ENCODE measurements at regions not wholly inside any gene's neighbourhood (a gene's known extent, or its start where the extent isn't known, plus 50 kb on each side); places are given as distances from the start of the nearest gene placed in this dataset.
A peak's percentile ranks its signal among the peaks of the same experiment; 100 is the strongest.
"Not testable (repeated sequence)": the region's sequence is repeated elsewhere in the genome, so short reads cannot be mapped to it uniquely, and the experiment has no call there.

GRCh38 chr12:116327992-116328391 is 50.5 kb upstream of the MED13L start:
- DNase-seq, result not testable (repeated sequence)

GRCh38 chr12:116331876-116332275 is 54.4 kb upstream of the MED13L start:
- no peak for DNase-seq

GRCh38 chr12:116332705-116333380 is 55.4 kb upstream of the MED13L start:
- DNase-seq, result no peak

- no peak for DNase-seq
These were observed 55.9 kb upstream of the MED13L start for GRCh38 chr12:116333402-116333801.

DNA sequence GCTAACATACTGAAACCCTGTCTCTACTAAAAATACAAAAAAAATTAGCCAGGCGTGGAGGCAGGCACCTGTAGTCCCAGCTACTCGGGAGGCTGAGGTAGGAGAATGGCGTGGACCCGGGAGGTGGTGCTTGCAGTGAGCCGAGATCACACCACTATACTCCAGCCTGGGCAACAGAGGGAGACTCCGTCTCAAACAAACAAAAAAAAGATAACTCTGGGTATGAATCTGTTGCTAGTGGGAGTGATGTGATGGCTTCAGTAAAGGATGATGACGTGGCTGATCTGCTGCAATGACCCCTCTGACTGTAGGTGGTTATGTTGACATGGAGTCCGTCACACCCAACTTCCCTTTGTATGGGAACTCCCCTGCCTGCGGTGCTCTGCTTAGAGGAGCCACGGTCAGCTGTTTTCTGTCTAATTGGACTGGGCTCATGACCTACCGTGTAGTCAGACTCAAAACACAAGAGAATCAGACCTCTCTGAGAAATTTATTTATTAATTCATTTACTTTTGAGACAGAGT is 59.1 kb upstream of the MED13L start:
- no peak for DNase-seq

DNA sequence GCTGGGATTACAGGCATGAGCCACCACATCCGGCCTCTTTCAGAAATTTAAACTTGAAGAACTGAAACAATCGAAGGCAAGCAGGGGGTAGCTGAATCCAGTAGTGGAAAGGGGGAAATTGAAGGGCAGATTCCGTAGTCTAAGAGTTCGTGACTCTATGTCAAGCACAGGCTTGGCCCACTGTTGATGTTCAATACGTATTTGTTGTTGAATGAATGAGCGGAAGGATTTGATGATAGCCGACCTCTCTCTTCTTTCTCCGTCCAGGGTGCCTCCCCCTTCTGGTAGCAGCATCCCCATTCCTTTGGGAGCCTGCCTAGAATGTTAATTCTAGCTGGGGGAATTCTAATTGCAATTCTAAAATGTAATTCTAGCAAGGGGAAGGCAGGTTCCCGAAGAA is 59.8 kb upstream of the MED13L start:
- DNase-seq, result no peak

DNA sequence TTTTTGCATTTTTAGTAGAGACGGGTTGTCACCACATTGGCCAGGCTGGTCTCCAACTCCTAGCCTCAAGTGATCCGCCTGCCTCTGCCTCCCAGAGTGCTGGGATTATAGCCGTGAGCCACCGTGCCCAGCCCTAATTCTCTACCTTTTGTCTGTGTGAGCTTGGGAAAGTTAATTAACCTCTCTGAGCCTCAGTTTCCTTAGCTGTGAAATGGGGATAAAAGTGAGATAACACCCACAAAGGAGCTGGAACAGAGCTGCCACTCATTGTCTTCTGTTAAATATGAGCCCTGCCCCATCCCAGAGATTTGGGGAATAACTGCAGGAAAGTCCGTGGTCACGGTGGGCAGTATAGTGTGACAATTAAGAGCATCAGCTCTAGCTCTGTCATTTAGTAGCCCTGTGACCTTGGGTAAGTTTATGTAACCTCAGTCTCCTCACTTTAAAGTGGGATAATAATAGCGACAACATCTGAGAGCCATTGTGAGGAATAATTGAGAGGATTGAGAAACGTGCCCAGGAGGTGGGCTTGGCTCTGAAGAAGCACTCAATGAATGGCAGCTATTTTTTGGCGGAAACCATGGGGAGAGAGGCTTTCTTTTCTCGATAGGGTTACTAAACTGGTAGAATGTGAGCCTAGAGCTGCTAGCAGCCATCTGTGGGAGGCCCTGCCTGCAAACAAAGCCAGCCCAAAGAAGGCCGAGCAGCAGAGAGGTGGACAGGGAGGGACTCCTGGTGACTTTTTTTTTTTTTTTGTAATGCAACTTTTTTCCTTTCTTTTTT is 60.8 kb upstream of the MED13L start:
- DNase-seq, result no peak

DNA sequence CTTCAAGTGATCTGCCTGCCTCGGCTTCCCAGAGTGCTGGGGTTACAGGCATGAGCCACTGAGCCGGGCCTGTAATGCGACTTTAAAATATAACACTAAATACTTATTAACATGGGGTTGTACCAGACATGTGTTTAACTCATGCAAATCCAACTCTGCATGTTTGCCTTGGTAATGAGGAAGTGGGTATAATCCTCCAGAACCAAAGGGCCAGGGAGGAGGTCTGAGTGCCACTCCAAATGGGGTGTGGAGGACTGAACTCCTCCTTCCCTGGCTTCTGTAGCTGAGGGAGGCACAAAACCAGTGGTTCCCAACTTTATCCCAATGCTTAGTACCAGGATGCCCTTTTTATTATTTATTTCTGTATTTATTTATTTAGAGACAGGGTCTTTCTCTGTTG is 61.6 kb upstream of the MED13L start:
- no peak for DNase-seq

DNA sequence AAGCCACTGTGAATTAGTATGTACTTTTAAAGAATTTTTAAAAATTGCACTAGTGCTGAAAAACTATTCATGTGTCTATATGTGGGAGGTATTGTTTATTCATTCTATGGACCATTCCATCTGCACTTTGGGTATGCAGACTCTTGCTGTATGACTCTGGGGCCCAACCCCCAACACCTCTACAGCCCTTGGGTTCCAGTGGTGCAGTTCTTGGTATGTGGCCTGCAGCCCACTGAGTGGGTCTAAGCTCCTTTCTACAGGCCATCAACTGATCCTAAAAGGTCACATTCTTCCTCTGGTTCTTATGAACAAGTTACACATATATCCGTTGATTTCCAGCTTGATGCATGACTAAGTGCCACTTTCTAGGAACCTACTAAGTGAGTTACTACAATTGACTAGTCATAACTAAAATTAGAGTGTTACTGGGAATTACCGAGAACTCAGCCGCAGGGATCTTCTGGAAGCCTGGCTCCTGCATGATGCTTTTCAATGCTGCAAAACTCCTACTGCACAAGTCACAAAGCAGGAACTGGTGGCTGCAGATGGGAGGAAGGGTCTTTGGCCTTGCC is 62.4 kb upstream of the MED13L start:
- DNase-seq, result no peak

DNA sequence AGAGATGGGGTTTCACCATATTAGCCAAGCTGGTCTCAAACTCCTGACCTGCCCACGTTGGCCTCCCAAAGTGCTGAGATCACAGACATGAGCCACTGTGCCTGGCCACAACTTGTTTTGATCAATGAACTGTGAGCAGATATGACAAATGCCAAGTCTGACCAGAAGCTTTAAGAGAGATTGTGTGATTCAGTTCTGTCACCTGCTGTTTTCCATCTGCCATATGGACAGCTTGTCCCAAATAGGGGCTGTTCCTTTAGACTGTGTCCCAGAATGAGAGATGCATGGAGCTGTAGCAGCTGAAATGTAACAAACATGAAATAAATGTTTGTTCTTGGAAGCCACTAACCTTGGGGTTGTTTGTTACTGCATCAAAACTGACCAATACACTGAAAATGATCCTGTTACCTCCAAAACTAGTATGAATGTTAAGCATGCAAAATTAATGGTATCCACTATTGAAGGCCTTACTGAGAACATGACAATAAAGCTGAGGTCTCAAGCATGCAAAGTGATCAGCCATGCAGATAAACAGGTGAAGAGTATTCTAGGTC is 65.9 kb upstream of the MED13L start:
- DNase-seq, result no peak

- no peak for DNase-seq
These were observed 68.7 kb upstream of the MED13L start for GRCh38 chr12:116346222-116346621.

DNA sequence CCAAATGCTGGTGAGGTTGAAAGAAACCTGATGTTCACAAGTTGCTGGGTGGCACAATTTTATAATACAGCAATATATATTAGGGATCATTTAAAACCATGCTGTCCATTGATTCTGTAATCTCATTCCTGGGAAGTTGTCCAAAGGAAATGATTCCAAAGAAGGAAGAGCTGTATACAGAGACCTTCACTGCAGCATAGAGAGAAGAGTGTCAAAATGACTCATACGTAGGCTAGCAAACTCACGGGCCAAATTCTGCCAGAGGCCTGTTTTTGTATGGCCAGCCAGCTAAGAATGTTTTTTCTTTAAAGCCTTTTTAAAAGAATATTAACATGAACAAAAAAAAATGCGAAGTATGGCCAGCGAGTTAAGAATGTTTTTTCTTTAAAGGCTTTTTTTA is 69.2 kb upstream of the MED13L start:
- no peak for DNase-seq

- DNase-seq, result no peak
These were observed 69.8 kb upstream of the MED13L start for GRCh38 chr12:116347265-116347664.

DNA sequence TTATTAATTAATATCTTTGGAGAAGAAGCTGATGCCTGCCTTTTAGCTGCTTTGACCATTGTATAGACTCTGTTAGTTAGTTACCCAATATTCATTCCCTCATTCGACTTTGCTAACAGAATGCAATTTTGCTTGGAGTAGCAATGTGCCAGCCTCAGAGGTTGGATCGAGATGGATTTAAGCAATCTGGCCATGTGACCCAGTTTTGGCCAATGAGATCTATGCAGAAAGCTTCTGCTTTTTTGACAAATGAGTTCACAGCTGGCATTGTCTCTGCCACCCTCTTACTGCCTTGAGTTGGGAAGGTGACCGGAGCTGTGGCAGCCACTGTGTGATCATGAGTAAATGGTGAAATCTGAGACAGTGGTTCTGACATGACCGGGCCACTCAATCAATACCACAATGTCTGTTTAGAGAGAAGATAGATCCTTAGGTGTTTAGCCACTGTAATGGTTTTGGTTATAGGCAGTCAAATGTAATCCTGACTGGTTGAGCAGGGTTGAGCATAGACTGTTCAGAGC is 74.9 kb upstream of the MED13L start:
- DNase-seq, result no peak

GRCh38 chr12:116353958-116354357 is 76.5 kb upstream of the MED13L start:
- no peak for DNase-seq

- DNase-seq, result no peak
These were observed 77.0 kb upstream of the MED13L start for GRCh38 chr12:116354534-116354933.

DNA sequence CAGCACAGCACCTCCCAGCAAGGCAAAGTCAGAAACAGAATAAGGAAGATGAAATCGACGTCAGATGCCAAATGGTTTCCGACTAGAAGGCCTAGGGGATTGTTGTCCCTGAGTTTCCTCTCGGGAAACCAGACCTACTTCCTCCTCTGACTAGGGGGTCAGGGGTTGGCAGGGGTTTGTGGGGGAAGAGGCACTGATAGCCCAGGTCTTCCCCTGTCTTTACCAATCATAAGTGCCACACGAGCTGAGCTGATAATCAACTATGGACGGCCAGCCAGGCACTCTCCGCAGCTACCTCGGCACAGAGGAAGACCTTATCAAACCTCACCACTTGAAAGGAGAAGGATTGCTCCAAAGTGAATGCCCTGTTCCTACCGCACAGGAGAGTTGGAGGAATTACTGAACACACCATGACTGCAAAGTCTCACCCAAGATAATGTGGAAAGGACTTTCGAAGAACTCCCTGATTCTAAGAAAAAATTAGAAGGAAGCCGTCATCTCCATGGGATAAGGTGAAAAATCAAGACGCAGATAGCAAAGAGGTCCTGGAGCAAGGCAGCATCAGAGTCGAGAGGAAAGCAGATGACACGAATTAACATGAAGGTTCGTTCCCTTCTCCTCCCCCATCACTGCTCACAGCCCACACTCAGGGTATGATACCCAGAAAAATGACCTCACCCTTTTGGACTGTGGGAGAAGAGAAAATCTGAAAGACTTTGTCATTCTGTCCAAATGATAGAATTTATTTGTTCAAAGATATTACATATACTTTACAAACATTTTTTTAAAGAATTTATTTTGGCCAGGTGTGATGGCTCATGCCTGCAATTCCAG is 77.7 kb upstream of the MED13L start:
- DNase-seq, result no peak

- no peak for DNase-seq
These were observed 81.0 kb upstream of the MED13L start for GRCh38 chr12:116358536-116358892.

DNA sequence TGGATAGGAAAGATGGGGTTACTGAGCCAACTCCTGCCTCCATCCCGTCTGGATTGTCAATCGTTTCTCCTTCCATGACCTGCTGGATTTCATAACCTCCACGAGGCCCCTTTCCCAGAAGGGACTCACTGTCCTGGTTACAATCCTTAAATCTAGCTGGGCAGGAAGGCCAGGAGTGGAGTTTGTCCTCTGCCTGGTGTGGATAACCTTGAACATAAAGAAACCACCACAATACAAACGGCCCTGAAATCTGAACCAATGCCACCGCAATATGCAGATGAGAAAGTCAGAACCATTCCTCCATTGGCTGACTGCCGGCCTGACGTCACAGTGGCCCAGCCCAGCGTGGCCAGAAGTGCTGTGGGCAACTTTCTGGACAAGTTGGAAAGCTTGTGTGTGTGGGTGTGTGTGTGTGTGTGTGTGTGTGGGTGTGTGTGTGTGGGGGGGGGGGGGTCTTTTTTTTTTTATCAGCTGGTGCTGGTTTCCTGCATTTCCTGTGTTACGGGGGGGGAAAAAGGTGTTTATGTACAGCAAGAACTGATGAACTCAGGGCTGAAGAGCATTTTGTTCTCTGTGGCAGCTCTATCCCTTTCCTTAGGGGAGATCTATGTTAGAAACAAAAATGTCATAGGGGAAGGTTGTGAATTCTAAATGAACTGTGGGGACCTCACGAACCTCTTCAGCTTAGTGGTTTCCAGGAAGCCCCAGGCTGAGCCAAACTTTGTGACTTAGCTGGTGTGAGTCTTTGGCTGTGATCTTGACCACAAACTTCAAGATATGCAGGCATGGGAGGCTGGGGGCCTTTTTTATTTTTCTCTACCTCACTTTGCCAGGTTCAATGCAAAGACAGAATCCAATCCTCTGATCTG is 81.6 kb upstream of the MED13L start:
- peak; percentile 63 for DNase-seq

GRCh38 chr12:116360579-116361413 is 83.3 kb upstream of the MED13L start:
- DNase-seq, result no peak

Measured in activated CD8-positive, alpha-beta memory T cell treated with anti-CD3 and anti-CD28 coated beads, Interleukin-2, amount 50 U/mL, for 4 hours (primary cell).